ENCODE measurements at regions not wholly inside any gene's neighbourhood (a gene's known extent, or its start where the extent isn't known, plus 50 kb on each side); places are given as distances from the start of the nearest gene placed in this dataset.
"Not testable (repeated sequence)": the region's sequence is repeated elsewhere in the genome, so short reads cannot be mapped to it uniquely, and the experiment has no call there.

- Histone ChIP-seq H3K36me3 (ENCODE audit: insufficient read depth, low read length) (no peaks in the 10 kb centered on the region), H3K27me3 (ENCODE audit: insufficient read depth, low read length) (no peaks in the 10 kb centered on the region), H3K79me2 (ENCODE audit: insufficient read depth, low read length) (no peaks in the 10 kb centered on the region), H3K4me3 (ENCODE audit: insufficient read depth, low read length) (no peak overlapping the region), H3K4me2 (ENCODE audit: insufficient read depth, low read length) (no peak overlapping the region), H3K27ac (ENCODE audit: low read depth, low read length) (no peak overlapping the region), H4K20me1 (ENCODE audit: insufficient read depth, low read length) (no peaks in the 10 kb centered on the region), H3K4me1 (ENCODE audit: insufficient read depth, low read length) (no peaks in the 10 kb centered on the region), H2AFZ (ENCODE audit: low read length) (no peak overlapping the region), H3K9me3 (ENCODE audit: low read depth, low read length) (no peaks in the 10 kb centered on the region)
- TF ChIP-seq CTCF (IDR thresholded peaks at IDR 0.05; ENCODE audit: extremely low read depth, low read depth, low read length) = no peak
- DNase-seq (ENCODE audit: insufficient read length, low spot score, missing footprints) = no peak
Measured at GRCh38 chr17:33927732-33928133, 327.4 kb upstream of the CCL2 start.

DNA sequence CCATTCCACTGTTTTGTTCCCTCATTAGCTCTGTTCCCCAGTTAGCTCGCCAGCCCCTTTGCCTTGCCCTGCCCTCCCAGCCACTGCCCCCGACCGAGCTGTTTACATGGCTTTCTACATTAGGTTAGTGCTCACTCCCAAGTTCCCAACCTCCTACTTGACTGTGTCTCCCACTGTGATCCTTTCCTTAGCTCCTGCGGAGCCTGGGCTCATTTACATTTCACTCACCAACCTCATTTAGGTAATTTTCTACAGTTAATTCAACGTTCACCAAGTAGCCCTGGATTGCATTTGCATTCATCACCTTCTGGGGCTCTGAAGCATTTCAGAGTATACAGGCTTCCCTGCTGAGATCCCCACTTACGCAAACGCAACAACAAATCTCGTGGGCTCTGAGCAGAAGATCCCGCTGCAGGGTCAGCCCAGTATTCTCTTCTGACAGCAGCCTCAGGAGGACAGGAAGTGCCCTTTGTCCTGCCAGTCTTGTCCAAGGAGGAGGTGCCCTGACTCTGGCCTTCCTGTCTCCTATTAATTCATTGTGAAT, 325.8 kb upstream of the CCL2 start:
- no peak for TF ChIP-seq CTCF (IDR thresholded peaks at IDR 0.05; ENCODE audit: extremely low read depth, low read depth, low read length)
- Histone ChIP-seq H3K79me2 (ENCODE audit: insufficient read depth, low read length) (no peaks in the 10 kb centered on the region), H3K27me3 (ENCODE audit: insufficient read depth, low read length) (no peaks in the 10 kb centered on the region), H3K4me1 (ENCODE audit: insufficient read depth, low read length) (no peaks in the 10 kb centered on the region), H3K27ac (ENCODE audit: low read depth, low read length) (no peak overlapping the region), H2AFZ (ENCODE audit: low read length) (no peak overlapping the region), H3K9me3 (ENCODE audit: low read depth, low read length) (no peaks in the 10 kb centered on the region), H3K36me3 (ENCODE audit: insufficient read depth, low read length) (no peaks in the 10 kb centered on the region), H3K4me3 (ENCODE audit: insufficient read depth, low read length) (no peak overlapping the region), H4K20me1 (ENCODE audit: insufficient read depth, low read length) (no peaks in the 10 kb centered on the region), H3K4me2 (ENCODE audit: insufficient read depth, low read length) (no peak overlapping the region)
- DNase-seq (ENCODE audit: insufficient read length, low spot score, missing footprints) = no peak

GRCh38 chr17:33931148-33931814, 323.8 kb upstream of the CCL2 start:
- H3K4me1 ChIP-seq (ENCODE audit: insufficient read depth, low read length); DNase-seq (ENCODE audit: insufficient read length, low spot score, missing footprints); H3K9me3 ChIP-seq (ENCODE audit: low read depth, low read length); H3K4me3 ChIP-seq (ENCODE audit: insufficient read depth, low read length); H3K79me2 ChIP-seq (ENCODE audit: insufficient read depth, low read length); H3K4me2 ChIP-seq (ENCODE audit: insufficient read depth, low read length); H3K36me3 ChIP-seq (ENCODE audit: insufficient read depth, low read length); H3K27ac ChIP-seq (ENCODE audit: low read depth, low read length); H4K20me1 ChIP-seq (ENCODE audit: insufficient read depth, low read length); H3K27me3 ChIP-seq (ENCODE audit: insufficient read depth, low read length); H2AFZ ChIP-seq (ENCODE audit: low read length): not testable (repeated sequence)

DNA sequence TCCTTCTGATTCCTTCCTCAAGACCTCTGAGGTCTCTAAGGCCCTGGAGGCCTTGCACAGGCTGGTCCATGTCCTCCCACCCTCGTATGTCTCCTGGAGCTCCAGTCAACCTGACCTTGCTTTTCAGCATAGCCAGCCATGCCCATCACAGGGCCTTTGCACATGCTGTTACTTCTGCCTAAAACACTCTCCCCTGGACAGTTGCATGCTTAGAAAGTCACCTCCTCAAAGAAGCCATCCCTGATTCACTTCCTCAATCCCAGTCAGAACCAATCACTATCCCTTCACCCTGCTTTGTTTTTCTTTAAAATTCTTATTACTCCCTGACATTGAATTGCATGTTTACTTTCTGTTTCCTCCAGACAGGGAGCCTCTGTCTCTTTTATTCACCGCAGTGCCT, 322.1 kb upstream of the CCL2 start:
- no peak for DNase-seq (ENCODE audit: insufficient read length, low spot score, missing footprints)
- no peak for TF ChIP-seq CTCF (IDR thresholded peaks at IDR 0.05; ENCODE audit: extremely low read depth, low read depth, low read length)
- H3K27me3 ChIP-seq (ENCODE audit: insufficient read depth, low read length) = no peaks in the 10 kb centered on the region
- H3K4me3 ChIP-seq (ENCODE audit: insufficient read depth, low read length) = no peak overlapping the region
- no peak overlapping the region for H3K27ac ChIP-seq (ENCODE audit: low read depth, low read length)
- no peaks in the 10 kb centered on the region for H3K4me1 ChIP-seq (ENCODE audit: insufficient read depth, low read length)
- no peak overlapping the region for H2AFZ ChIP-seq (ENCODE audit: low read length)
- H3K79me2 ChIP-seq (ENCODE audit: insufficient read depth, low read length) = no peaks in the 10 kb centered on the region
- H3K9me3 ChIP-seq (ENCODE audit: low read depth, low read length) = no peaks in the 10 kb centered on the region
- H4K20me1 ChIP-seq (ENCODE audit: insufficient read depth, low read length) = no peaks in the 10 kb centered on the region
- H3K36me3 ChIP-seq (ENCODE audit: insufficient read depth, low read length) = no peaks in the 10 kb centered on the region
- no peak overlapping the region for H3K4me2 ChIP-seq (ENCODE audit: insufficient read depth, low read length)
